ENCODE measurements at regions not wholly inside any gene's neighbourhood (a gene's known extent, or its start where the extent isn't known, plus 50 kb on each side); places are given as distances from the start of the nearest gene placed in this dataset.

GRCh38 chr6:82441047-82441855 is 77.6 kb downstream of the TPBG start:
- TF ChIP-seq CTCF (IDR thresholded peaks at IDR 0.05; ENCODE audit: insufficient read depth, low read depth, low read length) (no peak), EZH2 (IDR thresholded peaks at IDR 0.05; ENCODE audit: insufficient read depth, low read length) (no peak)
